ENCODE measurements at regions not wholly inside any gene's neighbourhood (a gene's known extent, or its start where the extent isn't known, plus 50 kb on each side); places are given as distances from the start of the nearest gene placed in this dataset.

DNA sequence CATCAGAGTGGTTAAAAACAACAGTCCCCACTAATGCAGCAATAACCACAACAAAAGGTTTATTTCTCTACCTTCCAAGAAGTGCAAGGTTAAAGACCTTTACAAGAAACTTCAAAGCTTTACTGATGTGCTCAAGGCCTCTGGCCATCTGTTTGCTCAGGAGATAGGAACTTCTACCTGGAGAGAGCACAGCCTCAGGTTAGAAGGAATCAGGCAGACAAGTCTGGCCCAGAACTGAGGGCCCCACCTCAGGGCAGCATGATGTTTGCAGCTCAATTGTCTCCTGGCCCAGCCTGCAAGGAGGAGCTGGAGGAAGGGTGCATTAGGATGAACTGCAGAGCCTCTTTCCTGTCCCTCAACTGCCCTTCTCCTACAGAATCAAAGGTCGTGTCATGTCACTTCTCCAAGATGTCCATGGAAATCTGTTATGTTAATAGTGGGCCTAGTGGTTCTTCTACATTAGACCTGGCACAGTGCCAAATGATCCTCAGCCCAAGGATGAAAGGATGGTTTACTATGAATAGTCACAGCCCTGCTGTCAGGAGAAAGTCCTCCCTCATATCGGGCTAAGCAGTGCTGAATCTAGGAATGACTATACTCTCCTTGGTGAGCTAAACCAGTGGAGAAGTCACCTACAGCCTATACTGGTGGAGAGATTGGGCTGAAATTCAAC is 98.9 kb upstream of the NTRK2 start:
- DNase-seq (ENCODE audit: insufficient read length, low spot score): no peak
- TF ChIP-seq, protein P1, sequence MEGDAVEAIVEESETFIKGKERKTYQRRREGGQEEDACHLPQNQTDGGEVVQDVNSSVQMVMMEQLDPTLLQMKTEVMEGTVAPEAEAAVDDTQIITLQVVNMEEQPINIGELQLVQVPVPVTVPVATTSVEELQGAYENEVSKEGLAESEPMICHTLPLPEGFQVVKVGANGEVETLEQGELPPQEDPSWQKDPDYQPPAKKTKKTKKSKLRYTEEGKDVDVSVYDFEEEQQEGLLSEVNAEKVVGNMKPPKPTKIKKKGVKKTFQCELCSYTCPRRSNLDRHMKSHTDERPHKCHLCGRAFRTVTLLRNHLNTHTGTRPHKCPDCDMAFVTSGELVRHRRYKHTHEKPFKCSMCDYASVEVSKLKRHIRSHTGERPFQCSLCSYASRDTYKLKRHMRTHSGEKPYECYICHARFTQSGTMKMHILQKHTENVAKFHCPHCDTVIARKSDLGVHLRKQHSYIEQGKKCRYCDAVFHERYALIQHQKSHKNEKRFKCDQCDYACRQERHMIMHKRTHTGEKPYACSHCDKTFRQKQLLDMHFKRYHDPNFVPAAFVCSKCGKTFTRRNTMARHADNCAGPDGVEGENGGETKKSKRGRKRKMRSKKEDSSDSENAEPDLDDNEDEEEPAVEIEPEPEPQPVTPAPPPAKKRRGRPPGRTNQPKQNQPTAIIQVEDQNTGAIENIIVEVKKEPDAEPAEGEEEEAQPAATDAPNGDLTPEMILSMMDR (IDR thresholded peaks at IDR 0.05; ENCODE audit: insufficient read depth, missing control alignments): no peak
- FAIRE-seq: no peak

DNA sequence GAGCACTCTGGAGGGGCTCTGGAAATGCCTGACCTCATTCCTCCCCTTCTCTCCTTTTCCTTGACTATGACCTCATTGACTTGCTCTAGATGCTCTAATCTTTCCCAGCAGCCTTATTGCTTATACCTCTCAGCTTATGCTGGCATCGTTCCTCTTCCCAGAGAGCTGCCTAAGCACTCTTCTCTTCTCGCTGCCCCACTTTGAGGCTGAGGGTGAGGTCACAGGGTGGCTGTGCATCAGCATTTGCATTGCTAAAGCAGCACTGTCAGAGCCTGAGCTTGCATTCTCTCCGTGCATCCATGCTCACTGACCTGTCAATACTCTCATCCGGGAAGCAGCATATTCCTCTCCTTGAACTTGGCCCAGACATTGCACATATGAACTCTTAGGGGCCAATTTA is 96.4 kb upstream of the NTRK2 start:
- DNase-seq (ENCODE audit: insufficient read length, low spot score) (no peak), FAIRE-seq (no peak)
- TF ChIP-seq, protein P1 (IDR thresholded peaks at IDR 0.05; ENCODE audit: insufficient read depth, missing control alignments): no peak

DNA sequence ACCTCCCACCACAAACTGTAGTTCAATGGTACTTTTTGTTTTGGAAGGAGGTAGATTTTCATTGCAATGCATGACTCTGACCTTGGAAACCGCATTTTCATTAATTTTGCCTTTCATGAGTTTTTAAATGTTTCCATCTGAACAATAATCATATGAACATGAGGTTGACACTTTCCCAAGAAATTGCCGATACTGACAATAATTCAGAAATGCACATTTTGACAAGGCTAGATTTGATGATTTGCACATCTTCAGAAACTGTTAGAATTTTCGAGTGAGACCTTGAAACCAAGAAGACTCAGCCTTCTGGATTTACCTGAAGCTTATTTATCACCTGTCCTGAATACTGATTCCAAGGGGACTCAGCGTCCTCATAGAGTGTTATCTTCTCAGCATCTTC is 93.8 kb upstream of the NTRK2 start:
- DNase-seq (ENCODE audit: insufficient read length, low spot score): no peak
- FAIRE-seq: no peak
- TF ChIP-seq, protein P1 (IDR thresholded peaks at IDR 0.05; ENCODE audit: insufficient read depth, missing control alignments): no peak

DNA sequence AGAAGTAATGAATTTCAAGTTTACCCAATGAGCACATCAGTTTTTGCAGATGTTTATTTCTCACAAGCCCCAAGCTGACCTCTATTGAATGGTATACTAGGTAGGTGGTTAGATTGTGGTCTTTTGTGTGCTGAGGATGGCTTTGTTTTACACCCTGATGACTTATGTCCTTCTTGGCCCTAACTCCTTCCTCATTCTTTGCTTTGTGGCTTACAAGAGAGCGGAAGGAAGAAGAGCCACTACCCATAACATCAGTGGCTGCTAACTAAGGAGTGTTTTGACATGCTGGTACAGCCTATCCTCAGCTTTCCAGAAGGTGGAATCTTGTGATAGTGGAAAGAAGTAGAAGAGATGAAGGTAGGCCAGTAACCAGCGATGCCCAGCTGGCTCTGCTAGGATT is 85.7 kb upstream of the NTRK2 start:
- FAIRE-seq (no peak), DNase-seq (ENCODE audit: insufficient read length, low spot score) (no peak)
- TF ChIP-seq, protein P1 (IDR thresholded peaks at IDR 0.05; ENCODE audit: insufficient read depth, missing control alignments): no peak

DNA sequence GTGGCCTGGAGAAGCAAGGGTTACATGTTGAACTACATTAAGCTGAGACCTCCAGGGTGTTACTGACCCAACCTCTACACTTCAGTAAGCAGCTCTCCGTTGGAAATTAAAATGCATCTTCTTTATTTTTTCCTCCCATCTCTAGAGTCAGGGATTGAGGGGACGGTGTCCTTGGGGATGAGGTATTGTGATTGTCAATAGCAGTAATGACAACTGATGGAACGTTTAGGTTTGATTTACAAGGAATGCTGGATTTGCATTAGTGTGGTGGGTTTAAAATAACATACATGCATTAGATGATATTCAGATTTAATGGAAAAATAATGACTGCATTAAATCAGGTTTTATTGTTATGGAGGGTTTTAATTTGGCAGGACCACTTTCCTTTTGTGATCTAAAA is 82.9 kb upstream of the NTRK2 start:
- FAIRE-seq (no peak), DNase-seq (ENCODE audit: insufficient read length, low spot score) (no peak)
- TF ChIP-seq, protein P1 (IDR thresholded peaks at IDR 0.05; ENCODE audit: insufficient read depth, missing control alignments): no peak

DNA sequence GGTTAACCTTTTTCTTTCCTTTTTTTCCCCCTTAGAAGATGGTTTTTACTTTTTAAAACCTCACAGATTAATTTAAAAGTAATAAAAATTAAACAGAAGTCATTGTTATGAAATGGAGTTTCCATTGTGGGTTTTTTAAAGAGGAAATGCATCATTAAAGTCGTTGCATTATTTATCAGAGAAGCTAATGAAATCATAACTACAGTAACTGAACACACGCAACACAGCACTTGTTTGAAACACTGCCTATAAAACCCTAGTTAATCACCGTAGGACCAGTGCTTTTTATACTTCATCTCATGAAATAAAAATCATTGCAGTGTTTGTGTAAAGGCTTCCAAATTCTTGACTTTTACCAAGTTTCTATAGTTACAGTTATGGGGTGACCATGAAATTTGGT is 82.4 kb upstream of the NTRK2 start:
- TF ChIP-seq, protein P1 (IDR thresholded peaks at IDR 0.05; ENCODE audit: insufficient read depth, missing control alignments): no peak
- DNase-seq (ENCODE audit: insufficient read length, low spot score) (no peak), FAIRE-seq (no peak)

DNA sequence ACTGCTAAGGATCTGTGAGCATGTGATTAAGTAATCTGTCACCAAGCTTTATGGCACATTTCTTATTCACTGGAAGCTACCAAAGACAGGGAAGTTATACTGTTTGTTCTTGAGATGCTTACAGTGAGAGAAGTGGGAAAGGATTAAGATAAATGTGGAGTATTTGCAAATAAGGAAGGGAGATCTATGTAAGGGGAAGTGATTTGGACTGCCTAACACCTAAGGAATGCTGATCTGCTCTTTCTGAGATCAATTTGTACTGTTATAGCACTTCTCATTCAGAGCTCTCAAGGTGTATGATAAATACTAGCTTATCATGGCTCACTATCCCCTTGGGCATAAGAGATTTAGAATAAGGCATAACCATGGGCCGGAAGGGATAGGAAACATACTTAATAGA is 80.0 kb upstream of the NTRK2 start:
- FAIRE-seq: no peak
- DNase-seq (ENCODE audit: insufficient read length, low spot score): no peak
- TF ChIP-seq, protein P1 (IDR thresholded peaks at IDR 0.05; ENCODE audit: insufficient read depth, missing control alignments): no peak
